ENCODE measurements at regions not wholly inside any gene's neighbourhood (a gene's known extent, or its start where the extent isn't known, plus 50 kb on each side); places are given as distances from the start of the nearest gene placed in this dataset.

- Histone ChIP-seq H3K27ac (replicated peaks) (no peak overlapping the region), H3K4me3 (replicated peaks; ENCODE audit: insufficient read depth, low read length) (no peak overlapping the region), H3K27me3 (ENCODE audit: insufficient read depth, poor library complexity, severe bottlenecking) (peaks cover 2% of the 10 kb centered on the region)
- no peak for DNase-seq (ENCODE audit: low read depth in 1 of 2, low spot score in 1 of 2)
- TF ChIP-seq REST (IDR thresholded peaks at IDR 0.05; ENCODE audit: insufficient replicate concordance, low read depth) (no peak), POLR2AphosphoS5 (IDR thresholded peaks at IDR 0.05; ENCODE audit: low read depth) (no peak)
Measured at GRCh38 chr4:41443340-41444079, 94.4 kb upstream of the LIMCH1 start.

- H3K27me3 ChIP-seq (ENCODE audit: insufficient read depth, poor library complexity, severe bottlenecking) = peaks cover 2% of the 10 kb centered on the region
- no peak overlapping the region for H3K27ac ChIP-seq (replicated peaks)
- no peak overlapping the region for H3K4me3 ChIP-seq (replicated peaks; ENCODE audit: insufficient read depth, low read length)
- DNase-seq (ENCODE audit: low read depth in 1 of 2, low spot score in 1 of 2) = no peak
- TF ChIP-seq REST (IDR thresholded peaks at IDR 0.05; ENCODE audit: insufficient replicate concordance, low read depth) (no peak), POLR2AphosphoS5 (IDR thresholded peaks at IDR 0.05; ENCODE audit: low read depth) (no peak), GABPA (IDR thresholded peaks at IDR 0.05; ENCODE audit: low read depth) (no peak), SPI1 (IDR thresholded peaks at IDR 0.05; ENCODE audit: borderline replicate concordance, low read depth) (no peak), CTCF (IDR thresholded peaks at IDR 0.05; ENCODE audit: insufficient read depth, low read length) (no peak)
Measured at GRCh38 chr4:41446391-41446790, 91.6 kb upstream of the LIMCH1 start.

GRCh38 chr4:41446981-41447725 is 90.8 kb upstream of the LIMCH1 start:
- Histone ChIP-seq H3K4me3 (replicated peaks; ENCODE audit: insufficient read depth, low read length) (no peak overlapping the region), H3K27ac (replicated peaks) (no peak overlapping the region), H3K27me3 (ENCODE audit: insufficient read depth, poor library complexity, severe bottlenecking) (peaks cover 2% of the 10 kb centered on the region)
- DNase-seq (ENCODE audit: low read depth in 1 of 2, low spot score in 1 of 2) = no peak
- TF ChIP-seq CTCF (IDR thresholded peaks at IDR 0.05; ENCODE audit: insufficient read depth, low read length) (no peak), SPI1 (IDR thresholded peaks at IDR 0.05; ENCODE audit: borderline replicate concordance, low read depth) (no peak), POLR2AphosphoS5 (IDR thresholded peaks at IDR 0.05; ENCODE audit: low read depth) (no peak), REST (IDR thresholded peaks at IDR 0.05; ENCODE audit: insufficient replicate concordance, low read depth) (no peak), GABPA (IDR thresholded peaks at IDR 0.05; ENCODE audit: low read depth) (no peak)

Measured in HL-60 (cell line).